B cell (primary cell): ENCODE measurements at regions not wholly inside any gene's neighbourhood (a gene's known extent, or its start where the extent isn't known, plus 50 kb on each side); places are given as distances from the start of the nearest gene placed in this dataset.

ENCODE experiments used
- ATAC-seq: fragments of 200-7000 bp; cut with Tn5 transposase; one replicate; pipeline ENCODE4 v1.10.0; 2021; ENCODE audit warnings: low read depth, mild to moderate bottlenecking, moderate number of reproducible peaks, moderate library complexity
- CTCF ChIA-PET: fragments of 350-600 bp; sonication (Branson Sonifier 250); formaldehyde crosslinking; loops from one replicate; lab custom pipeline; 2021; ENCODE audit warnings: antibody characterized with exemption, inconsistent platforms; lab: Charles Lee
- POLR2A ChIA-PET: fragments of 350-600 bp; sonication (Branson Sonifier 250); formaldehyde crosslinking; loops from one replicate; lab custom pipeline; 2021; ENCODE audit warnings: antibody characterized with exemption; lab: Charles Lee
- DNase-seq: peaks from one replicate; pipeline ENCODE4 v3.0.0; 2013
- H2AFZ ChIP-seq: 2 replicates; pipeline ENCODE4 v1.6.1; 2012; ENCODE audit warnings: mild to moderate bottlenecking, low read depth, low read length; ENCODE audit not compliant: insufficient read depth, poor library complexity, severe bottlenecking
- H3K27ac ChIP-seq, 2 donors: 1 replicate in 1 of 2; 2 replicates in 1 of 2; pipeline ENCODE4 v1.5.1; 2012 to 2013; ENCODE audit warnings: low read length in 2 of 2, mild to moderate bottlenecking in 2 of 2, moderate library complexity in 1 of 2
- H3K27me3 ChIP-seq, 4 experiments: fragments of 200-600 bp in 1 of 4; sonication (generic) in 1 of 4; replicated peaks in 1 of 4; 1 replicate in 2 of 4; 2 replicates in 2 of 4; pipeline versions ENCODE4 v1.6.1 to v1.7.0; 2013 to 2016; ENCODE audit warnings: low read length in 3 of 4, mild to moderate bottlenecking in 2 of 4, mixed read lengths in 1 of 4, moderate library complexity in 1 of 4; ENCODE audit not compliant: insufficient read depth in 4 of 4, control insufficient read depth in 3 of 4; ENCODE audit errors: control extremely low read depth in 1 of 4
- H3K36me3 ChIP-seq, 2 experiments: replicated peaks in 1 of 2; 1 replicate in 1 of 2; 2 replicates in 1 of 2; pipeline versions ENCODE4 v1.6.1 to v1.7.1; 2013; ENCODE audit warnings: low read length in 1 of 2; ENCODE audit not compliant: insufficient read depth in 2 of 2, control insufficient read depth in 1 of 2; ENCODE audit errors: control extremely low read depth in 1 of 2, extremely low read depth in 1 of 2
- H3K4me1 ChIP-seq, 2 donors: fragments of 200-600 bp in 1 of 2; sonication (generic) in 1 of 2; 1 replicate in 1 of 2; 2 replicates in 1 of 2; pipeline versions ENCODE4 v1.5.1 to v1.6.1; 2013 to 2017; ENCODE audit warnings: low read length in 2 of 2; ENCODE audit not compliant: control insufficient read depth in 2 of 2, insufficient read depth in 2 of 2
- H3K4me2 ChIP-seq: replicated peaks from 2 replicates; pipeline ENCODE3; 2012; ENCODE audit warnings: mild to moderate bottlenecking, low read depth, low read length; ENCODE audit not compliant: poor library complexity, severe bottlenecking
- H3K4me3 ChIP-seq, 5 experiments: fragments of 200-600 bp in 1 of 5; sonication (generic) in 1 of 5; 1 replicate in 3 of 5; 2 replicates in 2 of 5; pipeline versions ENCODE4 v1.5.1 to v1.7.0; 2011 to 2016; ENCODE audit warnings: low read length in 4 of 5, mild to moderate bottlenecking in 4 of 5, low read depth in 2 of 5, control low read depth in 1 of 5, moderate library complexity in 1 of 5; ENCODE audit not compliant: insufficient read depth in 1 of 5; ENCODE audit errors: control extremely low read depth in 1 of 5, extremely low read depth in 1 of 5
- H3K79me2 ChIP-seq: fragments of 200-600 bp; sonication (generic); one replicate; pipeline ENCODE4 v1.6.0; 2016; ENCODE audit warnings: low read length; ENCODE audit not compliant: control insufficient read depth, insufficient read depth
- H3K9ac ChIP-seq: fragments of 200-600 bp; sonication (generic); 2 replicates; pipeline ENCODE4 v1.6.1; 2017; ENCODE audit warnings: mild to moderate bottlenecking, low read length, moderate library complexity
- H3K9me3 ChIP-seq, 3 donors: one replicate each; pipeline versions ENCODE4 v1.6.1 to v1.7.1; 2013; ENCODE audit warnings: low read length in 2 of 3; ENCODE audit not compliant: control insufficient read depth in 2 of 3, insufficient read depth in 1 of 3; ENCODE audit errors: control extremely low read depth in 1 of 3
- H4K20me1 ChIP-seq: 2 replicates; pipeline ENCODE4 v1.6.0; 2012; ENCODE audit warnings: mild to moderate bottlenecking, low read length; ENCODE audit not compliant: insufficient read depth, control insufficient read depth, poor library complexity, severe bottlenecking
- H3K27ac Mint-ChIP-seq: one replicate; pipeline ENCODE4 v1.8.0; 2021; ENCODE audit warnings: mixed read lengths
- H3K27me3 Mint-ChIP-seq: one replicate; pipeline ENCODE4 v1.8.0; 2021; ENCODE audit warnings: mixed read lengths
- H3K4me1 Mint-ChIP-seq: one replicate; pipeline ENCODE4 v1.8.0; 2021; ENCODE audit warnings: mixed read lengths
- H3K4me3 Mint-ChIP-seq: one replicate; pipeline ENCODE4 v1.8.0; 2021; ENCODE audit warnings: mixed read lengths
- H3K9me3 Mint-ChIP-seq: one replicate; pipeline ENCODE4 v1.8.0; 2022; ENCODE audit warnings: mixed read lengths; ENCODE audit not compliant: insufficient read depth
- EZH2 ChIP-seq: IDR thresholded peaks from 2 replicates; pipeline ENCODE4 v1.6.1; 2012; ENCODE audit warnings: borderline replicate concordance, low read depth, mild to moderate bottlenecking, moderate library complexity, low read length; ENCODE audit not compliant: insufficient read depth, poor library complexity, severe bottlenecking
- intact Hi-C: fragments of 100-400 bp; cut with micrococcal nuclease; formaldehyde crosslinking; loops from one replicate; pipeline ENCODE4 v1.10.0; 2022
- TF ChIP-seq, protein P1 (sequence below): fragments of 200-600 bp; IDR thresholded peaks from one replicate; pipeline ENCODE4 v1.8.0; 2022; ENCODE audit warnings: antibody characterized with exemption, mild to moderate bottlenecking

DNA sequence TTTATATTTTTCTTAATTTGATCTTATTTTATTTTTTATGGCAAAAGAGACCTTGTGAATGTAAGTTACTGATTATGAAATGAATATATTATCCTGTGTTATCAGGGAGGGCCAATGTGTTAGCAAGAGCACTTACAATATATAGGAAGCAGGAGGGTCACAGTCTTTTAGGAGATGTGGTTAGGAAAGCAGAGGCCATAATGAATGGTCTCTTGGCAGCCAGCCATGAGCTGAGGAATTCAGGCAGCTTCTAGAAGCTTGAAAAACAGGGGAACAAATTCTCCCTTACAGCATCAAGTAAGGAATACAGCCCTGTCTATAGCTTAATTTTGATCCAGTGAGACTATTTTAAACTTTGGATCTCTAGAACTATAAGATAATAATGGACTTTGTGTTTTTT lies 2374.6 kb downstream of the PCDH9 start:
- Histone ChIP-seq H2AFZ (no peak overlapping the region), H4K20me1 (no peaks in the 10 kb centered on the region), H3K9me3 (no peaks in the 10 kb centered on the region), H3K36me3 (no peaks in the 10 kb centered on the region), H3K4me3 (no peak overlapping the region), H3K4me2 (no peak overlapping the region), H3K27me3 (no peaks in the 10 kb centered on the region), H3K9ac (no peak overlapping the region), H3K79me2 (no peaks in the 10 kb centered on the region), H3K4me1 (no peaks in the 10 kb centered on the region), H3K27ac (no peak overlapping the region)
- Mint-ChIP-seq H3K4me3 (no peak overlapping the region), H3K9me3 (no peaks in the 10 kb centered on the region), H3K27me3 (no peaks in the 10 kb centered on the region), H3K4me1 (no peaks in the 10 kb centered on the region), H3K27ac (no peak overlapping the region)
- no peak for ATAC-seq
- no peak for TF ChIP-seq EZH2
- TF ChIP-seq, protein P1, sequence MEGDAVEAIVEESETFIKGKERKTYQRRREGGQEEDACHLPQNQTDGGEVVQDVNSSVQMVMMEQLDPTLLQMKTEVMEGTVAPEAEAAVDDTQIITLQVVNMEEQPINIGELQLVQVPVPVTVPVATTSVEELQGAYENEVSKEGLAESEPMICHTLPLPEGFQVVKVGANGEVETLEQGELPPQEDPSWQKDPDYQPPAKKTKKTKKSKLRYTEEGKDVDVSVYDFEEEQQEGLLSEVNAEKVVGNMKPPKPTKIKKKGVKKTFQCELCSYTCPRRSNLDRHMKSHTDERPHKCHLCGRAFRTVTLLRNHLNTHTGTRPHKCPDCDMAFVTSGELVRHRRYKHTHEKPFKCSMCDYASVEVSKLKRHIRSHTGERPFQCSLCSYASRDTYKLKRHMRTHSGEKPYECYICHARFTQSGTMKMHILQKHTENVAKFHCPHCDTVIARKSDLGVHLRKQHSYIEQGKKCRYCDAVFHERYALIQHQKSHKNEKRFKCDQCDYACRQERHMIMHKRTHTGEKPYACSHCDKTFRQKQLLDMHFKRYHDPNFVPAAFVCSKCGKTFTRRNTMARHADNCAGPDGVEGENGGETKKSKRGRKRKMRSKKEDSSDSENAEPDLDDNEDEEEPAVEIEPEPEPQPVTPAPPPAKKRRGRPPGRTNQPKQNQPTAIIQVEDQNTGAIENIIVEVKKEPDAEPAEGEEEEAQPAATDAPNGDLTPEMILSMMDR: no peak
- ChIA-PET CTCF (no interaction called here), POLR2A (no interaction called here)
- intact Hi-C loops: no loop called here
- DNase-seq: no peak

DNA sequence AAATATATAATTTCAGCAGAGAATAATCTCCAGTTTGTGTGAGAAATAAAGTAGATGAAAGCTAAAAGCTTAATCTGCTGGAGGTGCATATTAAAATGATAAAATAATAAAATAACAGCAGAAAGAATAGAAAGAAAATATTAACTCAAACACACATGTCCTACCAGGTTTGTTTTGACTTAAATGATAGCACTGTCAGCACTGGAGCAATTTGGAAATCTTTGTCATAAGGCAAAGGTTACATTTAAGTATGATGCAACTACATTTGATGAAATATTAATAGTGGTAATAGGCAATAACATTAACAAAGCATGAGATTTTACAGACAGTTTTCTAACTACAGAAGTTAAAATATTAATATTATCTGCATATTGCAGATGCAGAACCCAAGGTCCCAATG lies 2380.1 kb downstream of the PCDH9 start:
- H3K27ac Mint-ChIP-seq: no peak overlapping the region

More for the DNA sequence above, 2380.1 kb downstream of the PCDH9 start:
- intact Hi-C loops: no loop called here
- POLR2A ChIA-PET: no interaction called here
- Histone ChIP-seq H3K9me3 (no peaks in the 10 kb centered on the region), H3K27me3 (no peaks in the 10 kb centered on the region), H3K79me2 (no peaks in the 10 kb centered on the region), H3K4me3 (no peak overlapping the region), H4K20me1 (no peaks in the 10 kb centered on the region), H3K36me3 (no peaks in the 10 kb centered on the region), H3K4me1 (no peaks in the 10 kb centered on the region), H2AFZ (no peak overlapping the region), H3K27ac (no peak overlapping the region), H3K4me2 (no peak overlapping the region), H3K9ac (no peak overlapping the region)
- no peak for TF ChIP-seq EZH2
- TF ChIP-seq, protein P1: no peak
- no peak for DNase-seq
- CTCF ChIA-PET: no interaction called here
- Mint-ChIP-seq H3K27me3 (no peaks in the 10 kb centered on the region), H3K4me1 (no peaks in the 10 kb centered on the region), H3K9me3 (no peaks in the 10 kb centered on the region), H3K4me3 (no peak overlapping the region)
- no peak for ATAC-seq
